HG03520 (cell line): ENCODE measurements at regions not wholly inside any gene's neighbourhood (a gene's known extent, or its start where the extent isn't known, plus 50 kb on each side); places are given as distances from the start of the nearest gene placed in this dataset.

Experiments used
- ATAC-seq: cut with Tn5 transposase; IDR thresholded peaks from one replicate; pipeline ENCODE4 v1.9.1; 2021; ENCODE audit warnings: mild to moderate bottlenecking, moderate library complexity; ENCODE audit not compliant: unreplicated experiment

DNA sequence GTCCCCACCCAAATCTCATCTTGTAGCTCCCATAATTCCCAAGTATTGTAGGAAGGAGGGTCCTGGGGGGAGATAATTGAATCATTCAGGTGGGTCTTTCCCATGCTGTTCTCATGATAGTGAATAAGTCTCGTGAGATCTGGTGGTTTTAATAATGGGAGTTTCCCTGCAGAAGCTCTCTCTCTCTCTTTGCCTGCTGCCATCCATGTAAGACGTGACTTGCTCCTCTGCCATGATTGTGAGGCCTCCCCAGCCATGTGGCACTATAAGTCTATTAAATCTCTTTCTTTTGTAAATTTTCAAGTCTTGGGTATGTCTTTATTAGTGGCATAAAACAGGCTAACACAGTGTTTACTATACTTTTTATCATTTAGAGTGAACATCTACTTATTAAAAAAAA lies 338.8 kb downstream of the ANKRD7 start:
- ATAC-seq, result no peak

GRCh38 chr7:118572604-118573003 lies 348.1 kb downstream of the ANKRD7 start:
- no peak for ATAC-seq

GRCh38 chr7:118573085-118573484 lies 348.6 kb downstream of the ANKRD7 start:
- no peak for ATAC-seq

GRCh38 chr7:118575393-118575948 lies 351.0 kb downstream of the ANKRD7 start:
- no peak for ATAC-seq

DNA sequence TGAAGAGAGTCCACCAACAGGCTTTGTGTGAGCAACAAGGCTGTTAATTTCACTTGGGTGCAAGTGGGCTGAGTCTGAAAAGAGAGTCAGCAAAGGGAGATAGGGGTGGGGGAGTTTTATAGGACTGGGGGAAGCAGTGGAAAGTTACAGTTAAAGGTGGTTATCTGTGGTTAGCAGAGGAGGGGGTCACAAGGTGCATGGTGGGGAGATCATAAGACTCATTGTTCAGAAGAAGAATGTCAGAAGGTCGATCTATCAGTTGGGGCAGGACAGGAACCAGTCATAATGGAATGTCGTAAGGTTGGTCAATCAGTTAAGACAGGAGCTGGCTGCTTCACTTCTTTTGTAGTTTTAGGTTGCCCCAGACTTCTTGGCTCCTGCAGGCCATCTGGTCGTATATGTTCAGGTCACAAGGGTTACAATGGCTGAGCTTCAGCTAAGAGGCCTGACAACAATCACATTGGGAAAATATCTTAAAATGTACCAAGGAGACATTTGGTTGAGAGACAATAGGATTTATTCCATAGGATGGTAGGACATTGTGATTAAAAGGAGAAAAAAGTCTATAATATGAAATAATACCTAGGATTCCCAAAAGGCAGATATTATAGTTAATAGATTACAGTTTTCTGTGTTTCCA lies 356.4 kb downstream of the ANKRD7 start:
- ATAC-seq, result no peak

DNA sequence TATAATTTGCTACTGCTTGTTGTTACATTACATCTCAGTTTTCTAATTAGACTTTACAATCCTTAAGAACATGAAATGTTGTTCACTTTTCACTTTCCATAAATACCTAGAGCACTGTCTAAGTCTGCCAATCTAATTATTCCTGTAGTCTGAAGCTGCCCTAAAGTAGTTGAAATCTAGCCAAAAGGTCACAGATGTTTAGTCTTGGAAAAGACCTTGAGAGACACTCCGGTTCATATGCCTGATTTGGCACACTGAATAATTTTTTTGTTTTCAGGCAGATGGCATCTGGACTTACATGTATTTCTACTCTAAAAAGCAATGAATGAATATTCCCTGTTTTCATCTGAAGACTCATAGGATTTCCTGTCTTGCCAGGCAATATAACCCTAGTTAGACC lies 359.1 kb downstream of the ANKRD7 start:
- no peak for ATAC-seq

DNA sequence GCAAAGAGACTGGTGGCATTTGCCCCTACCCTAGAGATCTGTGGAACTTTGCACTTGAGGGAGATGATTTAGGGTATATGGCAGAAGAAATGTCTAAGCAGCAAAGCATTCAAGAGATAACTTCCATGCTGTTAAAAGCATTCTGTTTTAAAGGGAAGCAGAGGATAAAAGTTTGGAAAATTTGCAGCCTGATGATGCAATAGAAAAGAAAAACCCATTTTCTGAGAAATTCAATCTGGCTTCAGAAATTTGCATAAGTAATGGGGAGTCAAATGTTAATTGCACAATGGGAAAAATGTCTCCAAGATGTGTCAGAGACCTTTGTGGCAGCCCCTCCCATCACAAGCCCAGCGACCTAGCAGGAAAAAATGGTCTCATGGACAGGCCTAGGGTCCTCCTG lies 361.7 kb downstream of the ANKRD7 start:
- ATAC-seq, result no peak

DNA sequence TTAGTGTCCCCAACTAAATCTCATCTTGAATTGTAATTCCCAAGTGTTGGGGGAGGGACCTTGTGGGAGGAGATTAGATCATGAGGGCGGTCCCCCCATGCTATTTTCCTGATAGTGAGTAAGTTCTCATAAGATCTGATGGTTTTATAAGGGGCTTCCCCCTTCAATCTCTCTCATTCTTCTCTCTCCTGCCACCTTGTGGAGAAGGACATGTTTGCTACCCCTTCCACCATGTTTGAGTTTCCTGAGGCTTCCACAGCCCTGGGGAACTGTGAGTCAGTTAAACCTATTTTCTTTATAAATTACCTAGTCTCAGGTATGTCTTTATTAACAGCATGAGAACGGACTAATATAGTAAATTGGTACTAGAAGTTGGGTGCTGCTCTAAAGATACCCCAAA lies 365.6 kb downstream of the ANKRD7 start:
- peak; percentile 94 for ATAC-seq

- no peak for ATAC-seq
These were observed 377.6 kb downstream of the ANKRD7 start for GRCh38 chr7:118602090-118602489.

DNA sequence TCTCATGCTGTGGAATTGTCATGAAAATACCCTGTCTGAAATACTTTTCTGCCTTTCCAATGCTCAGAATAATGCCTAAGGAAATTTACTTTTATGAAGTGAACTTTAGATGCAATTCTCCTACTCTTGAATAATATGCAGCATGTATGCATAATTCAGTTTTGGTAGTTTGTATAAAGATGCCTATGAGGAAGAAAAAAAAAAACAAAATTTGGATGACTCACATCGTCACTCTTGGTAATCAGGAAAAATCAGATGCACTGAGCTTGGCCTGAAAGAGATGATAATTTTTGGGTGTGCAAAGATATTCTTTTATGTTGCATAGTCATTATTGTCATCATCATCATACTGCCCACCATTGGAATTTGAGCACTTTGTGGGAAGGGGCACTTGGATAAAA lies 382.1 kb downstream of the ANKRD7 start:
- ATAC-seq, result no peak

GRCh38 chr7:118609207-118609606 lies 384.7 kb downstream of the ANKRD7 start:
- ATAC-seq, result no peak

GRCh38 chr7:118615681-118616080 lies 391.2 kb downstream of the ANKRD7 start:
- ATAC-seq, result no peak

DNA sequence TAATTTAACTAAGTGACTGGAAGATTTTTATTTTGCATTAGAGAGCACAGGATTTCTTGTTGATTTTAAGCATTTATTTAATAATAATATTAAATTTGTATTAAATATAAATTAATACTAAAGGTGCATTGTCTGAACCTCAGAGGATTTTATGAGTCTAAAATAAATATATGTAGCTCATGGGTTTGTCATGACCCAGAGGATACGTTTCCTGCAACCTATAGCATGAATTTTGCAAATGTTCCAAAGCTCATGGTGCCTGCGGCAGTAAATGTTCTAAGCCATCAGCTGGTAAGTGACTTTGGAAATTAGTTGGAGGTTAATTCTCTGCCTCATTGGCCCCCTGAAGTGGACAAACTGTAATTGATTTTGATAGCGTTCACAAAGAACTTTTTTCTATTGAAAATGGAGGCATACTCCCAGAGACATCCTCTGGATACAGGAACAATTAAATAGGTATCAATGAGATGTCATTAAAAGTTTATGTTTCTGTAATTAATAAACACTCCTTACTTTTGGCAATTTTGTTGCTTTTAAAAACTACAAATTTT lies 397.4 kb downstream of the ANKRD7 start:
- ATAC-seq, result no peak

GRCh38 chr7:118626739-118627138 lies 402.2 kb downstream of the ANKRD7 start:
- no peak for ATAC-seq

DNA sequence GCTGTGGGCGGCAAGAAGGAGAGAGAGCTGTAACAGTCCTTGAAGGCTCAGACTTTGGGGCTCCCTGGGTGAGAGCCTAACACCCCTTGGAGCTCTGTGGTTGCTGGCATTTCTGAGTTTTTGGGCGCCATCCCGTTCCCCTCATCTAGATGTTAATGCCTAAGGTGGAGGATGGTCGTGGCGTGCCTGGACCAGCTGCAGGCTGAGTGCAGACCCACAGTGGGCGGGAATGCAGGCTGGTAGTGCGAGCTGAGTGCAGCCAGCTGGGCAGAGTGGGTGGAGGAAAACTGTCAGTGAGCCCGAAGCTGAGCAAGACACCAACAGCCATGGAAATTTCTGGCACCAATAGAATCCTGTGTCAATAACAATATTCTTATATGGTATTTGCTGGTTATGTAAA lies 403.0 kb downstream of the ANKRD7 start:
- no peak for ATAC-seq

- ATAC-seq, result no peak
These were observed 405.5 kb downstream of the ANKRD7 start for GRCh38 chr7:118629898-118630438.

DNA sequence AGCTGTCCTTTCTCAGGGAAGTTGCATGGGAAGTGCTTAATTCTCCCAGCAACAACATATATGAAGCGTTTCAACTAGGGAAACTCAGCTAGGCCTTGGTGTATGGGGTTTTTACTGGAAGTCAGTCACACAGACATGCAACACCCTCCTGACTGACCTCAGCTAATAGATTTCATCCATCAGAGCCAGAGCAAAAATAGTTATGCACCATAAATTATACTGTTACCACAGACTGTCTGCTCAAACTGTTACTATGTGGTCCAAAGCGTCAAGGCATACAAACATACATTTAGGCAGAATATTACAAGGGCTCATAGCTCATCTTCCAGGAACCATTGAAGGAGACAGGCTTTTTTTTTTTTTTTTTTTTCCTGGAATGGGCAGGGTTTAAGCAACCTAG lies 417.9 kb downstream of the ANKRD7 start:
- ATAC-seq, result no peak

DNA sequence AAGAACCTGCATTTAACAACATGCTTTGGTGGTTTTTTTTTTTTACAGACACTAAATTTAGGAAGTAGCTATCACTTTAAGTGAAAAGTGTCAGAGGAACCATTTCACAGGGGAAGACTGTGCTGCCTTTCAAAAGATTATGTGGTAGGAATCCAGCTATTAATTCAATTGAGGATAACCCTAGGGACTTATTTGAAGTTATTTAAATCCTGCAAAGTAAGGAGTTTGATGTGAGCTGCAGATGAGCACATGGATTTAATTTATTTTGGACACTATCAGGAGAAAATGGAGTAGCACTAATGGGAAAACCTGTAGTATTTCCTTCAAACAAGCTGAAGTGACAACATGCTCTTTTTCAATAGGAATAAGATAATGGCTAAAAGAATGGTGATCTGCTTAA lies 419.8 kb downstream of the ANKRD7 start:
- ATAC-seq, result no peak

GRCh38 chr7:118648002-118648401 lies 423.5 kb downstream of the ANKRD7 start:
- ATAC-seq, result no peak

- ATAC-seq, result peak; percentile 88
These were observed 433.0 kb downstream of the ANKRD7 start for GRCh38 chr7:118657391-118658005.

DNA sequence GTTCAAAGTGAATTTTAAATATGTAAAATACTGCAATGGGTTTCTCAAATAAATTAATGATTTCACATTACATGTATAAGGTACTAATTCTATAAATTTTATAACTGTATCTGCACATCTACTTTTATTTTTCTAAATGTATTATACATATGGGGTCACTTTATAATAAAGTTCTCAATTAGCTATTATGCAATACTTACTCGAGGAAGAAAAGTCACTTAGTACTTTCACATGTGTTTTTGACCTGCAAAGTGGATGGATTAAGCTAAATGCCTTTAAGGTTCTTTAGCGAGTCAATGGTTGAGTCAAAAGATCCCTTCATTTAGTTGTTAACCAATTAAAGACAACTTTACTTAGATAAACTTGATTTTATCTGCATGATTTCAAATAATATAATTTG lies 437.8 kb downstream of the ANKRD7 start:
- no peak for ATAC-seq

DNA sequence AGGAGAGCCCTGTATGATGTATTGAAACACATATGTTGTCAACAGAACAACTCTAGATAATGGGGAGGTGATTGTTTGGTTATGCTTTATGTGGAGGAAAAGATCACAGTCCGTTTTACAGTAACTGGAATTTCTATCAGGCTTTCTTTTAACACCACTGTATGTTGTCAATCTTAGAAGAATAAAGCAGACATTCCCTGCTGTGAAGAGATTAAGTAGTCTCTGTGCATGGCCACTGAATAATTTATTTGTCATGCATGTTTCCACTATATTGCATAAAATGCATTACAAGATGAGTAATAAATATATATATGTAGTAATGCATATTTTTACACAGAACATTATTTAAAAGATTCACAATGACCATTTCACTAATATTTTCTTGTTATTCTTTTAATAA lies 440.0 kb downstream of the ANKRD7 start:
- no peak for ATAC-seq
